Neural cell (in vitro differentiated cells): ENCODE measurements at regions not wholly inside any gene's neighbourhood (a gene's known extent, or its start where the extent isn't known, plus 50 kb on each side); places are given as distances from the start of the nearest gene placed in this dataset.

Experiments
- H2AFZ ChIP-seq: fragments of 200-600, 300-800 bp; sonication (generic), shearing (Covaris generic); 2 replicates; pipeline ENCODE4 v1.6.0; 2014; ENCODE audit warnings: low read depth, mild to moderate bottlenecking, antibody characterized with exemption, low read length, moderate library complexity
- H3F3A ChIP-seq: fragments of 200-600 bp; shearing (Covaris generic); 2 replicates; pipeline ENCODE4 v1.6.1; 2016; ENCODE audit warnings: mild to moderate bottlenecking, moderate library complexity, mixed read lengths, antibody characterized with exemption, low read length; ENCODE audit not compliant: insufficient read depth, poor library complexity, severe bottlenecking
- H3K27ac ChIP-seq: fragments of 200-600, 300-800 bp; sonication (generic), shearing (Covaris generic); 2 replicates; pipeline ENCODE4 v1.5.1; 2014; ENCODE audit warnings: mild to moderate bottlenecking, low read length, moderate library complexity
- H3K27me3 ChIP-seq: fragments of 300-800, 200-600 bp; sonication (generic), shearing (Covaris generic); 2 replicates; pipeline ENCODE4 v1.6.0; 2014; ENCODE audit warnings: mild to moderate bottlenecking, low read depth, low read length, moderate library complexity; ENCODE audit not compliant: insufficient read depth
- H3K36me3 ChIP-seq: fragments of 300-800, 200-600 bp; sonication (generic), shearing (Covaris generic); 2 replicates; pipeline ENCODE4 v1.5.1; 2014; ENCODE audit warnings: mild to moderate bottlenecking, antibody characterized with exemption, low read length, moderate library complexity; ENCODE audit not compliant: insufficient read depth
- H3K4me2 ChIP-seq: fragments of 300-800, 200-600 bp; sonication (generic), shearing (Covaris generic); 2 replicates; pipeline ENCODE4 v1.6.0; 2014; ENCODE audit warnings: mild to moderate bottlenecking, low read length
- H3K4me3 ChIP-seq: fragments of 300-800, 200-600 bp; sonication (generic), shearing (Covaris generic); 2 replicates; pipeline ENCODE4 v1.5.1; 2014; ENCODE audit warnings: mild to moderate bottlenecking, low read length, moderate library complexity
- H3K79me2 ChIP-seq: fragments of 200-600 bp; shearing (Covaris generic); replicated peaks from 2 replicates; pipeline ENCODE4 v1.6.0; 2014; ENCODE audit warnings: mild to moderate bottlenecking, low read length, moderate library complexity; ENCODE audit not compliant: insufficient read depth
- H3K9ac ChIP-seq: fragments of 300-800, 200-600 bp; sonication (generic), shearing (Covaris generic); 2 replicates; pipeline ENCODE4 v1.6.1; 2016; ENCODE audit warnings: mild to moderate bottlenecking, low read length, mixed read lengths
- H3K9me2 ChIP-seq: fragments of 200-600 bp; shearing (Covaris generic); 2 replicates; pipeline ENCODE4 v1.6.1; 2016; ENCODE audit warnings: mild to moderate bottlenecking, low read length, mixed read lengths; ENCODE audit not compliant: insufficient read depth
- H3K9me3 ChIP-seq: fragments of 200-600, 300-800 bp; sonication (generic), shearing (Covaris generic); 2 replicates; pipeline ENCODE4 v1.6.1; 2016; ENCODE audit warnings: mild to moderate bottlenecking, mixed run types, low read length, moderate library complexity, mixed read lengths
- H4K20me1 ChIP-seq: fragments of 200-600 bp; shearing (Covaris generic); 2 replicates; pipeline ENCODE4 v1.6.1; 2016; ENCODE audit warnings: mild to moderate bottlenecking, mixed run types; ENCODE audit not compliant: insufficient read depth
- EP300 ChIP-seq: fragments of 450-650 bp; conservative IDR thresholded peaks from 2 replicates; pipeline ENCODE4 v1.6.1; 2014; ENCODE audit warnings: antibody characterized with exemption, mild to moderate bottlenecking, moderate library complexity; ENCODE audit not compliant: poor library complexity, severe bottlenecking
- EZH2 ChIP-seq: fragments of 200-600, 300-800 bp; shearing (Covaris generic), sonication (generic); IDR thresholded peaks from 2 replicates; pipeline ENCODE4 v1.6.1; 2014; ENCODE audit warnings: antibody characterized with exemption, low read length, borderline replicate concordance, mild to moderate bottlenecking; ENCODE audit not compliant: insufficient read depth, poor library complexity, severe bottlenecking
- MXI1 ChIP-seq: fragments of 450-650 bp; conservative IDR thresholded peaks from 2 replicates; pipeline ENCODE4 v1.6.1; 2014; ENCODE audit warnings: antibody characterized with exemption, mild to moderate bottlenecking; ENCODE audit not compliant: poor library complexity, severe bottlenecking
- POLR2AphosphoS5 ChIP-seq: IDR thresholded peaks from 2 replicates; pipeline ENCODE4 v1.6.1; 2012
- RAD21 ChIP-seq: fragments of 450-650 bp; conservative IDR thresholded peaks from 2 replicates; pipeline ENCODE4 v1.6.1; 2014; ENCODE audit warnings: antibody characterized with exemption, mild to moderate bottlenecking, moderate library complexity
- SMC3 ChIP-seq: fragments of 450-650 bp; conservative IDR thresholded peaks from 2 replicates; pipeline ENCODE4 v1.6.1; 2014; ENCODE audit warnings: antibody characterized with exemption, mild to moderate bottlenecking, moderate library complexity; ENCODE audit not compliant: poor library complexity
- TAF1 ChIP-seq: IDR thresholded peaks from 2 replicates; pipeline ENCODE4 v1.6.1; 2012; ENCODE audit warnings: low read depth
- TF ChIP-seq, protein P1 (sequence below): fragments of 450-650 bp; IDR thresholded peaks from 2 replicates; pipeline ENCODE4 v1.5.1; 2014; ENCODE audit warnings: antibody characterized with exemption, mild to moderate bottlenecking, moderate library complexity; ENCODE audit not compliant: poor library complexity, severe bottlenecking
- TF ChIP-seq, protein P2 (sequence below): IDR thresholded peaks from 2 replicates; pipeline ENCODE4 v1.6.1; 2012; ENCODE audit warnings: borderline replicate concordance

- Histone ChIP-seq H2AFZ (no peak overlapping the region), H3K9ac (no peak overlapping the region), H3K27ac (no peak overlapping the region), H4K20me1 (no peaks in the 10 kb centered on the region), H3K79me2 (no peaks in the 10 kb centered on the region), H3F3A (no peaks in the 10 kb centered on the region), H3K9me2 (no peaks in the 10 kb centered on the region), H3K9me3 (no peaks in the 10 kb centered on the region), H3K27me3 (no peaks in the 10 kb centered on the region), H3K36me3 (no peaks in the 10 kb centered on the region), H3K4me3 (no peak overlapping the region), H3K4me2 (no peak overlapping the region)
- TF ChIP-seq TAF1 (no peak), EZH2 (no peak), POLR2AphosphoS5 (no peak), SMC3 (no peak), MXI1 (no peak)
- TF ChIP-seq, protein P1, sequence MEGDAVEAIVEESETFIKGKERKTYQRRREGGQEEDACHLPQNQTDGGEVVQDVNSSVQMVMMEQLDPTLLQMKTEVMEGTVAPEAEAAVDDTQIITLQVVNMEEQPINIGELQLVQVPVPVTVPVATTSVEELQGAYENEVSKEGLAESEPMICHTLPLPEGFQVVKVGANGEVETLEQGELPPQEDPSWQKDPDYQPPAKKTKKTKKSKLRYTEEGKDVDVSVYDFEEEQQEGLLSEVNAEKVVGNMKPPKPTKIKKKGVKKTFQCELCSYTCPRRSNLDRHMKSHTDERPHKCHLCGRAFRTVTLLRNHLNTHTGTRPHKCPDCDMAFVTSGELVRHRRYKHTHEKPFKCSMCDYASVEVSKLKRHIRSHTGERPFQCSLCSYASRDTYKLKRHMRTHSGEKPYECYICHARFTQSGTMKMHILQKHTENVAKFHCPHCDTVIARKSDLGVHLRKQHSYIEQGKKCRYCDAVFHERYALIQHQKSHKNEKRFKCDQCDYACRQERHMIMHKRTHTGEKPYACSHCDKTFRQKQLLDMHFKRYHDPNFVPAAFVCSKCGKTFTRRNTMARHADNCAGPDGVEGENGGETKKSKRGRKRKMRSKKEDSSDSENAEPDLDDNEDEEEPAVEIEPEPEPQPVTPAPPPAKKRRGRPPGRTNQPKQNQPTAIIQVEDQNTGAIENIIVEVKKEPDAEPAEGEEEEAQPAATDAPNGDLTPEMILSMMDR: no peak
- TF ChIP-seq, protein P2, sequence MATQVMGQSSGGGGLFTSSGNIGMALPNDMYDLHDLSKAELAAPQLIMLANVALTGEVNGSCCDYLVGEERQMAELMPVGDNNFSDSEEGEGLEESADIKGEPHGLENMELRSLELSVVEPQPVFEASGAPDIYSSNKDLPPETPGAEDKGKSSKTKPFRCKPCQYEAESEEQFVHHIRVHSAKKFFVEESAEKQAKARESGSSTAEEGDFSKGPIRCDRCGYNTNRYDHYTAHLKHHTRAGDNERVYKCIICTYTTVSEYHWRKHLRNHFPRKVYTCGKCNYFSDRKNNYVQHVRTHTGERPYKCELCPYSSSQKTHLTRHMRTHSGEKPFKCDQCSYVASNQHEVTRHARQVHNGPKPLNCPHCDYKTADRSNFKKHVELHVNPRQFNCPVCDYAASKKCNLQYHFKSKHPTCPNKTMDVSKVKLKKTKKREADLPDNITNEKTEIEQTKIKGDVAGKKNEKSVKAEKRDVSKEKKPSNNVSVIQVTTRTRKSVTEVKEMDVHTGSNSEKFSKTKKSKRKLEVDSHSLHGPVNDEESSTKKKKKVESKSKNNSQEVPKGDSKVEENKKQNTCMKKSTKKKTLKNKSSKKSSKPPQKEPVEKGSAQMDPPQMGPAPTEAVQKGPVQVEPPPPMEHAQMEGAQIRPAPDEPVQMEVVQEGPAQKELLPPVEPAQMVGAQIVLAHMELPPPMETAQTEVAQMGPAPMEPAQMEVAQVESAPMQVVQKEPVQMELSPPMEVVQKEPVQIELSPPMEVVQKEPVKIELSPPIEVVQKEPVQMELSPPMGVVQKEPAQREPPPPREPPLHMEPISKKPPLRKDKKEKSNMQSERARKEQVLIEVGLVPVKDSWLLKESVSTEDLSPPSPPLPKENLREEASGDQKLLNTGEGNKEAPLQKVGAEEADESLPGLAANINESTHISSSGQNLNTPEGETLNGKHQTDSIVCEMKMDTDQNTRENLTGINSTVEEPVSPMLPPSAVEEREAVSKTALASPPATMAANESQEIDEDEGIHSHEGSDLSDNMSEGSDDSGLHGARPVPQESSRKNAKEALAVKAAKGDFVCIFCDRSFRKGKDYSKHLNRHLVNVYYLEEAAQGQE: no peak
These were observed 1600.9 kb upstream of the MIR17HG start for GRCh38 chr13:89746554-89746953.

- Histone ChIP-seq H3K9me3 (no peaks in the 10 kb centered on the region), H3F3A (no peaks in the 10 kb centered on the region), H4K20me1 (no peaks in the 10 kb centered on the region), H3K4me2 (no peak overlapping the region), H2AFZ (no peak overlapping the region), H3K27ac (no peak overlapping the region), H3K9ac (no peak overlapping the region), H3K36me3 (no peaks in the 10 kb centered on the region), H3K27me3 (no peaks in the 10 kb centered on the region), H3K9me2 (no peaks in the 10 kb centered on the region), H3K4me3 (no peak overlapping the region), H3K79me2 (no peaks in the 10 kb centered on the region)
- TF ChIP-seq EZH2 (no peak), TAF1 (no peak), MXI1 (no peak), SMC3 (no peak), EP300 (no peak), POLR2AphosphoS5 (no peak), RAD21 (no peak)
- TF ChIP-seq, protein P1: no peak
- TF ChIP-seq, protein P2: no peak
These were observed 1598.8 kb upstream of the MIR17HG start for GRCh38 chr13:89748716-89749115.
